Colonic mucosa (tissue), 4 donors: ENCODE measurements at regions not wholly inside any gene's neighbourhood (a gene's known extent, or its start where the extent isn't known, plus 50 kb on each side); places are given as distances from the start of the nearest gene placed in this dataset.

Source experiments
- DNase-seq: peaks from one replicate; pipeline ENCODE4 v3.0.0-alpha.2; 2020
- H3K27ac ChIP-seq: fragments of 200-600 bp; one replicate; pipeline ENCODE4 v1.8.0; 2021
- H3K27me3 ChIP-seq: fragments of 200-600 bp; one replicate; pipeline ENCODE4 v1.8.0; 2021
- H3K36me3 ChIP-seq: fragments of 200-600 bp; one replicate; pipeline ENCODE4 v1.8.0; 2021
- H3K4me1 ChIP-seq: fragments of 200-600 bp; one replicate; pipeline ENCODE4 v1.8.0; 2021; ENCODE audit warnings: mild to moderate bottlenecking
- H3K4me3 ChIP-seq: fragments of 200-600 bp; one replicate; pipeline ENCODE4 v1.8.0; 2021
- H3K9ac ChIP-seq, 2 donors: one replicate each; pipeline ENCODE4 v1.7.0; 2013; ENCODE audit warnings: control low read depth in 2 of 2, low read depth in 2 of 2, low read length in 2 of 2
- H3K9me3 ChIP-seq: fragments of 200-600 bp; one replicate; pipeline ENCODE4 v1.8.0; 2021
- CTCF ChIP-seq: fragments of 200-600 bp; IDR thresholded peaks from one replicate; pipeline ENCODE4 v1.8.0; 2022; ENCODE audit warnings: antibody characterized with exemption, mild to moderate bottlenecking
- intact Hi-C: fragments of 100-400 bp; cut with DNase I; formaldehyde crosslinking; loops from one replicate; pipeline ENCODE4 v1.14.1; 2022
- donor health status: healthy.
- donor health status: DM: no; HTN: no; CAD: no.
- donor health status: DM: no; HTN: no; CAD: no.

GRCh38 chr2:145156199-145156598 is 636.3 kb upstream of the ZEB2 start:
- Histone ChIP-seq H3K27ac (no peak overlapping the region), H3K4me1 (no peaks in the 10 kb centered on the region), H3K36me3 (no peaks in the 10 kb centered on the region), H3K9me3 (no peaks in the 10 kb centered on the region), H3K4me3 (no peak overlapping the region), H3K9ac (no peak overlapping the region), H3K27me3 (no peaks in the 10 kb centered on the region)
- TF ChIP-seq CTCF, result no peak
- intact Hi-C loops, result no loop called here
- DNase-seq, result no peak

GRCh38 chr2:145155196-145155595 is 635.3 kb upstream of the ZEB2 start:
- no peak for DNase-seq
- Histone ChIP-seq H3K4me3 (no peak overlapping the region), H3K4me1 (no peaks in the 10 kb centered on the region), H3K9me3 (no peaks in the 10 kb centered on the region), H3K27me3 (no peaks in the 10 kb centered on the region), H3K36me3 (no peaks in the 10 kb centered on the region), H3K27ac (no peak overlapping the region), H3K9ac (no peak overlapping the region)
- TF ChIP-seq CTCF, result no peak
- intact Hi-C loops, result no loop called here

- TF ChIP-seq CTCF, result no peak
- no peak overlapping the region for H3K4me3 ChIP-seq
- H3K27ac ChIP-seq, result no peak overlapping the region
- no peaks in the 10 kb centered on the region for H3K4me1 ChIP-seq
- no peaks in the 10 kb centered on the region for H3K9me3 ChIP-seq
- intact Hi-C loops, result no loop called here
- H3K36me3 ChIP-seq, result no peaks in the 10 kb centered on the region
- no peak overlapping the region for H3K9ac ChIP-seq
- H3K27me3 ChIP-seq, result no peaks in the 10 kb centered on the region
- DNase-seq, result no peak
Observed at GRCh38 chr2:145154731-145155130, 634.8 kb upstream of the ZEB2 start.

- no peak overlapping the region for H3K4me3 ChIP-seq
- TF ChIP-seq CTCF, result no peak
- intact Hi-C loops, result no loop called here
- H3K9ac ChIP-seq, result no peak overlapping the region
- DNase-seq, result no peak
- H3K36me3 ChIP-seq, result no peaks in the 10 kb centered on the region
- H3K9me3 ChIP-seq, result no peaks in the 10 kb centered on the region
- H3K27me3 ChIP-seq, result no peaks in the 10 kb centered on the region
- H3K4me1 ChIP-seq, result no peaks in the 10 kb centered on the region
- H3K27ac ChIP-seq, result no peak overlapping the region
Observed at GRCh38 chr2:145146691-145147090, 626.8 kb upstream of the ZEB2 start.

- DNase-seq, result no peak
Observed at GRCh38 chr2:145144131-145144728, 624.3 kb upstream of the ZEB2 start.

More at GRCh38 chr2:145144131-145144728, 624.3 kb upstream of the ZEB2 start:
- H3K4me1 ChIP-seq, result no peaks in the 10 kb centered on the region
- no peaks in the 10 kb centered on the region for H3K9me3 ChIP-seq
- intact Hi-C loops, result no loop called here
- no peaks in the 10 kb centered on the region for H3K27me3 ChIP-seq
- no peaks in the 10 kb centered on the region for H3K36me3 ChIP-seq
- no peak overlapping the region for H3K9ac ChIP-seq
- no peak overlapping the region for H3K4me3 ChIP-seq
- no peak for TF ChIP-seq CTCF
- H3K27ac ChIP-seq, result no peak overlapping the region
